ENCODE measurements at regions not wholly inside any gene's neighbourhood (a gene's known extent, or its start where the extent isn't known, plus 50 kb on each side); places are given as distances from the start of the nearest gene placed in this dataset.

GRCh38 chr18:38886235-38886634 lies 1320.6 kb upstream of the CELF4 start:
- Mint-ChIP-seq H3K36me3 (ENCODE audit: low read depth) (no peaks in the 10 kb centered on the region), H3K4me3 (no peak overlapping the region), H3K27me3 (no peaks in the 10 kb centered on the region), H3K4me1 (ENCODE audit: low read depth) (no peaks in the 10 kb centered on the region), H3K27ac (no peak overlapping the region), H3K9me3 (peaks cover 17% of the 10 kb centered on the region)
- intact Hi-C loops (cut with micrococcal nuclease) = no loop called here

GRCh38 chr18:38884050-38884449 lies 1318.5 kb upstream of the CELF4 start:
- Mint-ChIP-seq H3K9me3 (peaks cover 31% of the 10 kb centered on the region), H3K4me3 (no peak overlapping the region), H3K27ac (no peak overlapping the region), H3K4me1 (ENCODE audit: low read depth) (no peaks in the 10 kb centered on the region), H3K27me3 (no peaks in the 10 kb centered on the region), H3K36me3 (ENCODE audit: low read depth) (no peaks in the 10 kb centered on the region)
- intact Hi-C loops (cut with micrococcal nuclease) = no loop called here

GRCh38 chr18:38883111-38883510 lies 1317.5 kb upstream of the CELF4 start:
- Mint-ChIP-seq H3K4me1 (ENCODE audit: low read depth) (no peaks in the 10 kb centered on the region), H3K9me3 (peaks cover 31% of the 10 kb centered on the region), H3K27me3 (no peaks in the 10 kb centered on the region), H3K4me3 (no peak overlapping the region), H3K27ac (no peak overlapping the region), H3K36me3 (ENCODE audit: low read depth) (no peaks in the 10 kb centered on the region)
- intact Hi-C loops (cut with micrococcal nuclease) = no loop called here

- Mint-ChIP-seq H3K27me3 (no peaks in the 10 kb centered on the region), H3K4me1 (ENCODE audit: low read depth) (no peaks in the 10 kb centered on the region), H3K27ac (no peak overlapping the region), H3K9me3 (peaks cover 32% of the 10 kb centered on the region), H3K36me3 (ENCODE audit: low read depth) (no peaks in the 10 kb centered on the region), H3K4me3 (no peak overlapping the region)
- intact Hi-C loops (cut with micrococcal nuclease) = no loop called here
Observed at GRCh38 chr18:38879871-38880270, 1314.3 kb upstream of the CELF4 start.

- Mint-ChIP-seq H3K4me1 (ENCODE audit: low read depth) (no peaks in the 10 kb centered on the region), H3K4me3 (no peak overlapping the region), H3K36me3 (ENCODE audit: low read depth) (no peaks in the 10 kb centered on the region), H3K27me3 (no peaks in the 10 kb centered on the region), H3K27ac (no peak overlapping the region), H3K9me3 (peaks cover 23% of the 10 kb centered on the region)
- intact Hi-C loops (cut with micrococcal nuclease) = no loop called here
Observed at GRCh38 chr18:38872342-38872741, 1306.7 kb upstream of the CELF4 start.

GRCh38 chr18:38868757-38869156 lies 1303.2 kb upstream of the CELF4 start:
- Mint-ChIP-seq H3K27me3 (no peaks in the 10 kb centered on the region), H3K27ac (no peak overlapping the region), H3K36me3 (ENCODE audit: low read depth) (no peaks in the 10 kb centered on the region), H3K4me3 (no peak overlapping the region), H3K4me1 (ENCODE audit: low read depth) (no peaks in the 10 kb centered on the region), H3K9me3 (peaks cover 23% of the 10 kb centered on the region)
- intact Hi-C loops (cut with micrococcal nuclease) = no loop called here

- peaks cover 13% of the 10 kb centered on the region for H3K9me3 Mint-ChIP-seq
- H3K4me3 Mint-ChIP-seq = no peak overlapping the region
- H3K27me3 Mint-ChIP-seq = no peaks in the 10 kb centered on the region
- no peaks in the 10 kb centered on the region for H3K36me3 Mint-ChIP-seq (ENCODE audit: low read depth)
- H3K27ac Mint-ChIP-seq = no peak overlapping the region
- intact Hi-C loops (cut with micrococcal nuclease) = no loop called here
- H3K4me1 Mint-ChIP-seq (ENCODE audit: low read depth) = no peaks in the 10 kb centered on the region
Observed at GRCh38 chr18:38867680-38868079, 1302.1 kb upstream of the CELF4 start.

GRCh38 chr18:38851526-38851925 lies 1285.9 kb upstream of the CELF4 start:
- intact Hi-C loops (cut with micrococcal nuclease) = no loop called here
- Mint-ChIP-seq H3K4me1 (ENCODE audit: low read depth) (no peaks in the 10 kb centered on the region), H3K36me3 (ENCODE audit: low read depth) (no peaks in the 10 kb centered on the region), H3K27me3 (no peaks in the 10 kb centered on the region), H3K4me3 (no peak overlapping the region), H3K27ac (no peak overlapping the region), H3K9me3 (peaks cover 28% of the 10 kb centered on the region)

- Mint-ChIP-seq H3K9me3 (peaks cover 16% of the 10 kb centered on the region), H3K27ac (no peak overlapping the region), H3K4me3 (no peak overlapping the region), H3K36me3 (ENCODE audit: low read depth) (no peaks in the 10 kb centered on the region), H3K27me3 (no peaks in the 10 kb centered on the region), H3K4me1 (ENCODE audit: low read depth) (no peaks in the 10 kb centered on the region)
- intact Hi-C loops (cut with micrococcal nuclease) = no loop called here
Observed at GRCh38 chr18:38847326-38847725, 1281.7 kb upstream of the CELF4 start.

GRCh38 chr18:38843291-38843690 lies 1277.7 kb upstream of the CELF4 start:
- H3K4me1 Mint-ChIP-seq (ENCODE audit: low read depth) = no peaks in the 10 kb centered on the region
- intact Hi-C loops (cut with micrococcal nuclease) = no loop called here
- H3K27me3 Mint-ChIP-seq = no peaks in the 10 kb centered on the region
- no peak overlapping the region for H3K4me3 Mint-ChIP-seq
- no peak overlapping the region for H3K27ac Mint-ChIP-seq
- no peaks in the 10 kb centered on the region for H3K36me3 Mint-ChIP-seq (ENCODE audit: low read depth)
- peaks cover 26% of the 10 kb centered on the region for H3K9me3 Mint-ChIP-seq

GRCh38 chr18:38826247-38826646 lies 1260.6 kb upstream of the CELF4 start:
- Mint-ChIP-seq H3K27me3 (no peaks in the 10 kb centered on the region), H3K27ac (no peak overlapping the region), H3K4me1 (ENCODE audit: low read depth) (no peaks in the 10 kb centered on the region), H3K9me3 (peaks cover under 1% of the 10 kb centered on the region), H3K4me3 (no peak overlapping the region), H3K36me3 (ENCODE audit: low read depth) (no peaks in the 10 kb centered on the region)
- intact Hi-C loops (cut with micrococcal nuclease) = no loop called here

GRCh38 chr18:38811209-38811608 lies 1245.6 kb upstream of the CELF4 start:
- Mint-ChIP-seq H3K27ac (no peak overlapping the region), H3K9me3 (peaks cover 34% of the 10 kb centered on the region), H3K4me3 (no peak overlapping the region), H3K36me3 (ENCODE audit: low read depth) (no peaks in the 10 kb centered on the region), H3K4me1 (ENCODE audit: low read depth) (no peaks in the 10 kb centered on the region), H3K27me3 (no peaks in the 10 kb centered on the region)
- intact Hi-C loops (cut with micrococcal nuclease) = no loop called here

- H3K9me3 Mint-ChIP-seq = peaks cover 38% of the 10 kb centered on the region
- intact Hi-C loops (cut with micrococcal nuclease) = no loop called here
- H3K27ac Mint-ChIP-seq = no peak overlapping the region
- no peak overlapping the region for H3K4me3 Mint-ChIP-seq
- no peaks in the 10 kb centered on the region for H3K4me1 Mint-ChIP-seq (ENCODE audit: low read depth)
- no peaks in the 10 kb centered on the region for H3K36me3 Mint-ChIP-seq (ENCODE audit: low read depth)
- H3K27me3 Mint-ChIP-seq = no peaks in the 10 kb centered on the region
Observed at GRCh38 chr18:38810789-38811188, 1245.2 kb upstream of the CELF4 start.

GRCh38 chr18:38807915-38808314 lies 1242.3 kb upstream of the CELF4 start:
- peaks cover 47% of the 10 kb centered on the region for H3K9me3 Mint-ChIP-seq
- H3K27me3 Mint-ChIP-seq = no peaks in the 10 kb centered on the region
- intact Hi-C loops (cut with micrococcal nuclease) = no loop called here
- H3K4me3 Mint-ChIP-seq = no peak overlapping the region
- no peak overlapping the region for H3K27ac Mint-ChIP-seq
- no peaks in the 10 kb centered on the region for H3K36me3 Mint-ChIP-seq (ENCODE audit: low read depth)
- no peaks in the 10 kb centered on the region for H3K4me1 Mint-ChIP-seq (ENCODE audit: low read depth)

- no peak overlapping the region for H3K27ac Mint-ChIP-seq
- H3K36me3 Mint-ChIP-seq (ENCODE audit: low read depth) = no peaks in the 10 kb centered on the region
- intact Hi-C loops (cut with micrococcal nuclease) = no loop called here
- H3K27me3 Mint-ChIP-seq = no peaks in the 10 kb centered on the region
- no peaks in the 10 kb centered on the region for H3K4me1 Mint-ChIP-seq (ENCODE audit: low read depth)
- H3K9me3 Mint-ChIP-seq = peaks cover 62% of the 10 kb centered on the region
- no peak overlapping the region for H3K4me3 Mint-ChIP-seq
Observed at GRCh38 chr18:38805256-38805655, 1239.7 kb upstream of the CELF4 start.

Measured in dendritic cell treated with granulocyte-macrophage colony-stimulating factor and Interleukin-4, amounts not matched to agents 40 ng/mL and 50 ng/mL, for 4 days (primary cell).